ENCODE measurements at regions not wholly inside any gene's neighbourhood (a gene's known extent, or its start where the extent isn't known, plus 50 kb on each side); places are given as distances from the start of the nearest gene placed in this dataset.
"Not testable (repeated sequence)": the region's sequence is repeated elsewhere in the genome, so short reads cannot be mapped to it uniquely, and the experiment has no call there.

GRCh38 chr20:26010942-26011276, 314.3 kb upstream of the ZNF337 start:
- not testable (repeated sequence) for H3K36me3 ChIP-seq (ENCODE audit: control insufficient read depth, insufficient read depth, low read length); H3K9me3 ChIP-seq (ENCODE audit: control insufficient read depth, insufficient read depth, low read length); H3K27ac ChIP-seq (ENCODE audit: low read length); H3K4me1 ChIP-seq (ENCODE audit: control insufficient read depth, insufficient read depth, low read length); H3K4me3 ChIP-seq (ENCODE audit: low read length); H3K27me3 ChIP-seq (ENCODE audit: control insufficient read depth, insufficient read depth, low read length); DNase-seq (ENCODE audit: low read depth, low spot score)
- WGBS (ENCODE audit: insufficient coverage, insufficient read length) = no CpG with 5 or more reads among the region's 6 CpGs

- not testable (repeated sequence) for DNase-seq (ENCODE audit: low read depth, low spot score); H3K36me3 ChIP-seq (ENCODE audit: control insufficient read depth, insufficient read depth, low read length); H3K9me3 ChIP-seq (ENCODE audit: control insufficient read depth, insufficient read depth, low read length); H3K4me3 ChIP-seq (ENCODE audit: low read length); H3K27me3 ChIP-seq (ENCODE audit: control insufficient read depth, insufficient read depth, low read length); H3K4me1 ChIP-seq (ENCODE audit: control insufficient read depth, insufficient read depth, low read length); H3K27ac ChIP-seq (ENCODE audit: low read length)
- WGBS (ENCODE audit: insufficient coverage, insufficient read length) = no CpG with 5 or more reads among the region's 13 CpGs
Measured at GRCh38 chr20:26010224-26010941, 313.7 kb upstream of the ZNF337 start.

DNA sequence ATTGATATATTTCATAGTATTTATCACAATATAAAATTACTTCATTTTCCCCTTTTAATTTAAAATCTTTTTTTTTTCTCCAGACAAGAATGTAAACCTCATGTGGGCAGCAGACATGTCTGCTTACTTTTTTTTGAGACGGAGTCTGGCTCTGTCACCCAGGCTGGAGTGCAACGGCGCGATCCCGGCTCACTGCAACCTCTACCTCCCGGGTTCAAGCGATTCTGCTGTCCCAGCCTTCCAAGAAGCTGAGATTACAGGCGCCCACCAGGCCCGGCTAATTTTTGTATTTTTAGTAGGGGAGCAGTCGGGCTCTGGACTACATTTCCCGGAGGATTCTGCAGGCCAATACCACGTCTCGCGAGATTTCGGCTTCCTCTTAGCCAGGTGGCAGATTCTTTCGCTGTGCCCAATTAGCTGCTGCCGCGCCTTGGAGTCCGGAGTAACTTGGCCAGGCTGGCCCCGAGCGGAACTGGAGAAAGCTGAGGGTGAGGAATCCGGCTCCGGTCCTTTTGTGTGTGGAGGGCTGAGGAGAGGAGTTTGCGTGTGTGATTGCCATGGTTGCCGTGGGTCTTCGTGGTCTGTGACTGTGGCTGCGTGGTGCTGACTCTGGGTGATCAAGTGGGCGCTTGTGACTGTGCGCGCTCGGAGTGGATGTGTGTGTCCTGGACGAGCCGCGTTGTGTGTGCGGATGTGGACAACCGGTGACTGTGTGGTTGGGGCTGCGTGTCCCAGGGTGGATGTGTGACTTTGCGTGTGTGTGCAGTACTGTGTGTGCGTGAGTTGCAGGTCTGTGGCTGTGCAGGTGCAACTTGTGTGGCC, 313.0 kb upstream of the ZNF337 start:
- not testable (repeated sequence) for H3K4me3 ChIP-seq (ENCODE audit: low read length); H3K27me3 ChIP-seq (ENCODE audit: control insufficient read depth, insufficient read depth, low read length); H3K4me1 ChIP-seq (ENCODE audit: control insufficient read depth, insufficient read depth, low read length); H3K9me3 ChIP-seq (ENCODE audit: control insufficient read depth, insufficient read depth, low read length); H3K27ac ChIP-seq (ENCODE audit: low read length); DNase-seq (ENCODE audit: low read depth, low spot score); H3K36me3 ChIP-seq (ENCODE audit: control insufficient read depth, insufficient read depth, low read length)
- no CpG with 5 or more reads among the region's 39 CpGs for WGBS (ENCODE audit: insufficient coverage, insufficient read length)

- not testable (repeated sequence) for H3K27ac ChIP-seq (ENCODE audit: low read length); H3K4me3 ChIP-seq (ENCODE audit: low read length); H3K27me3 ChIP-seq (ENCODE audit: control insufficient read depth, insufficient read depth, low read length); H3K4me1 ChIP-seq (ENCODE audit: control insufficient read depth, insufficient read depth, low read length); H3K36me3 ChIP-seq (ENCODE audit: control insufficient read depth, insufficient read depth, low read length); DNase-seq (ENCODE audit: low read depth, low spot score); H3K9me3 ChIP-seq (ENCODE audit: control insufficient read depth, insufficient read depth, low read length)
- no CpG with 5 or more reads among the region's 9 CpGs for WGBS (ENCODE audit: insufficient coverage, insufficient read length)
Measured at GRCh38 chr20:26008026-26008425, 311.4 kb upstream of the ZNF337 start.

DNA sequence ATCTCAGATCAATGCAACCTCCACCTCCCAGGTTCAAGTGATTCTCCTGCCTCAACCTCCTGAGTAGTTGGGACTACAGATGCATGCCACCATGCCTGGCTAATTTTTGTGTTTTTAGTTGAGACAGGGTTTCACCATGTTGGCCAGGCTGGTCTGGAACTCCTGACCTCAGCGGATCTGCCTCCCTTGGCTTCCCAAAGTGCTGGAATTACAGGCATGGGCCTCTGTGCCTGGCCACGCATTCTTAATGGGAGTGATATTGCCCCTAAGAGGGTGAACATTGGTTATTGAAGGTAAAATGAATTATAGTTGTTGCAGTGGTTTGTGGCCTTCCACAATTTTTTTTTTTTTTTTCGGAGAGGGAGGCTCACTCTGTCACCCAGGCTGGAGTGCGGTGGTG, 309.5 kb upstream of the ZNF337 start:
- no CpG with 5 or more reads among the region's 4 CpGs for WGBS (ENCODE audit: insufficient coverage, insufficient read length)

GRCh38 chr20:26003959-26004358, 307.3 kb upstream of the ZNF337 start:
- DNase-seq (ENCODE audit: low read depth, low spot score); H3K27me3 ChIP-seq (ENCODE audit: control insufficient read depth, insufficient read depth, low read length); H3K27ac ChIP-seq (ENCODE audit: low read length); H3K4me3 ChIP-seq (ENCODE audit: low read length); H3K36me3 ChIP-seq (ENCODE audit: control insufficient read depth, insufficient read depth, low read length); H3K9me3 ChIP-seq (ENCODE audit: control insufficient read depth, insufficient read depth, low read length); H3K4me1 ChIP-seq (ENCODE audit: control insufficient read depth, insufficient read depth, low read length): not testable (repeated sequence)
- WGBS (ENCODE audit: insufficient coverage, insufficient read length) = no CpG with 5 or more reads among the region's 3 CpGs

More for the DNA sequence above, 309.5 kb upstream of the ZNF337 start:
- not testable (repeated sequence) for H3K27ac ChIP-seq (ENCODE audit: low read length); H3K4me3 ChIP-seq (ENCODE audit: low read length); H3K36me3 ChIP-seq (ENCODE audit: control insufficient read depth, insufficient read depth, low read length); H3K9me3 ChIP-seq (ENCODE audit: control insufficient read depth, insufficient read depth, low read length); H3K4me1 ChIP-seq (ENCODE audit: control insufficient read depth, insufficient read depth, low read length); DNase-seq (ENCODE audit: low read depth, low spot score); H3K27me3 ChIP-seq (ENCODE audit: control insufficient read depth, insufficient read depth, low read length)

- DNase-seq (ENCODE audit: low read depth, low spot score); H3K9me3 ChIP-seq (ENCODE audit: control insufficient read depth, insufficient read depth, low read length); H3K4me1 ChIP-seq (ENCODE audit: control insufficient read depth, insufficient read depth, low read length); H3K36me3 ChIP-seq (ENCODE audit: control insufficient read depth, insufficient read depth, low read length); H3K27ac ChIP-seq (ENCODE audit: low read length); H3K27me3 ChIP-seq (ENCODE audit: control insufficient read depth, insufficient read depth, low read length); H3K4me3 ChIP-seq (ENCODE audit: low read length): not testable (repeated sequence)
- WGBS (ENCODE audit: insufficient coverage, insufficient read length) = no CpG with 5 or more reads among the region's 16 CpGs
Measured at GRCh38 chr20:25997367-25998038, 300.9 kb upstream of the ZNF337 start.

GRCh38 chr20:25992146-25992545, 295.5 kb upstream of the ZNF337 start:
- Histone ChIP-seq H3K27me3 (ENCODE audit: control insufficient read depth, insufficient read depth, low read length) (no peaks in the 10 kb centered on the region), H3K36me3 (ENCODE audit: control insufficient read depth, insufficient read depth, low read length) (no peaks in the 10 kb centered on the region; the same call in 1 of the 2 replicates), H3K4me3 (ENCODE audit: low read length) (no peak overlapping the region), H3K27ac (ENCODE audit: low read length) (no peak overlapping the region), H3K4me1 (ENCODE audit: control insufficient read depth, insufficient read depth, low read length) (no peaks in the 10 kb centered on the region), H3K9me3 (ENCODE audit: control insufficient read depth, insufficient read depth, low read length) (no peaks in the 10 kb centered on the region)
- DNase-seq (ENCODE audit: low read depth, low spot score) = no peak
- WGBS (ENCODE audit: insufficient coverage, insufficient read length) = no CpG with 5 or more reads among the region's 16 CpGs

DNA sequence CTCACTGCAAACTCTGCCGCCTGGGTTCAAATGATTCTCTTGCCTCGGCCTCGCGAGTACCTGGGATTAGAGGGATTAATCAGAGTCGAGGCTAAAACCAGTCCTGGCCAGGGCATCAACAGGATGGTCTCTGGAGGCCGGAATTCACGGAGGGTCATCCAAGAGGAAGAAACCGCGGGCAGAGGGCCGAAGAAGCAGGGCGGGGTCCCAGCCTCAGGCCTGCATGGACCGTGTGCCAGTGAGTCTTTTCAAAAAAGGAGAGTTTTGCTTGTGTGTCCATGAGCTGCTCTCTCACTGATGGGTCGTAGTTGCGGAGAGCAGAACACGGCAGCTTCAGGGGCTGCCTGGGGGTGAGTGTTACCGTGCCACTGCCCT, 295.1 kb upstream of the ZNF337 start:
- WGBS (ENCODE audit: insufficient coverage, insufficient read length) = no CpG with 5 or more reads among the region's 16 CpGs
- H3K9me3 ChIP-seq (ENCODE audit: control insufficient read depth, insufficient read depth, low read length) = no peaks in the 10 kb centered on the region
- no peak for DNase-seq (ENCODE audit: low read depth, low spot score)
- H3K36me3 ChIP-seq (ENCODE audit: control insufficient read depth, insufficient read depth, low read length) = no peaks in the 10 kb centered on the region; the same call in 1 of the 2 replicates
- H3K27ac ChIP-seq (ENCODE audit: low read length) = no peak overlapping the region
- H3K27me3 ChIP-seq (ENCODE audit: control insufficient read depth, insufficient read depth, low read length) = no peaks in the 10 kb centered on the region
- no peak overlapping the region for H3K4me3 ChIP-seq (ENCODE audit: low read length)
- no peaks in the 10 kb centered on the region for H3K4me1 ChIP-seq (ENCODE audit: control insufficient read depth, insufficient read depth, low read length)

DNA sequence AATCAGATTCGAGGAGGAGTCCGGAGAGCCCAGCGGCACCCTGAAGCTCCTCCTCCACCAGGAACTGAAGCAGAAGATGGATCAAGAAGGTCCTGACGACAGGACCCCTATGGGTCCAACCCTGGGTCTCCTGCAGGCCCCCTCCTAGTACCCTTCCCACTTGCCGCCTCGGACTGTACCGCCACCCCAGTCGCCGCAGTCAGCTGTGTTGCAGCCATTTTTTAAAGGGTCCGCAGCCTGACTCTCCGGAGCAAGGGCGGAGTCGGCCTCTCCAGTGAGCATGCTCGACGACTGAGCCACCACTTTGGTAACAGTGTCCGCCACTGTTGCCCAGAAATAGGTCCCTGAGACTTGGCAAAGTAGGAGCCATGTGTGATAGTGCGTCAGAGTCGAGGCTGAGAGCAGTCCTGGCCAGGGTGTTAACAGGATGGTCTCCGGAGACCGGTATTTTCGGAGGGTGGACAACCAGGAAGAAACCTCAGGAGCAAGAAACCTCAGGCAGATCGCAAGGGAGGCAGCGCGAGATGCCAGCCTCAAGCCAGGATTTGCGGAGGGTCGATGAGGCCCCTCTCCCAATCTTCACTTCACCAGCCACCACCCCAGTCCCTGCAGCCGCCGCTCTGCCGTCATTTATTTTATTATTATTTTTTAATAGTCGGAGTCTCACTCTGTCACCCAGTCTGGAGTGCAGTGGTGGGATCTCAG, 294.6 kb upstream of the ZNF337 start:
- no peak overlapping the region for H3K27ac ChIP-seq (ENCODE audit: low read length)
- WGBS (ENCODE audit: insufficient coverage, insufficient read length) = no CpG with 5 or more reads among the region's 30 CpGs
- H3K4me1 ChIP-seq (ENCODE audit: control insufficient read depth, insufficient read depth, low read length) = no peaks in the 10 kb centered on the region
- DNase-seq (ENCODE audit: low read depth, low spot score) = no peak
- H3K36me3 ChIP-seq (ENCODE audit: control insufficient read depth, insufficient read depth, low read length) = no peaks in the 10 kb centered on the region; the same call in 1 of the 2 replicates
- no peaks in the 10 kb centered on the region for H3K27me3 ChIP-seq (ENCODE audit: control insufficient read depth, insufficient read depth, low read length)
- no peaks in the 10 kb centered on the region for H3K9me3 ChIP-seq (ENCODE audit: control insufficient read depth, insufficient read depth, low read length)
- H3K4me3 ChIP-seq (ENCODE audit: low read length) = no peak overlapping the region
